ENCODE measurements at regions not wholly inside any gene's neighbourhood (a gene's known extent, or its start where the extent isn't known, plus 50 kb on each side); places are given as distances from the start of the nearest gene placed in this dataset.

DNA sequence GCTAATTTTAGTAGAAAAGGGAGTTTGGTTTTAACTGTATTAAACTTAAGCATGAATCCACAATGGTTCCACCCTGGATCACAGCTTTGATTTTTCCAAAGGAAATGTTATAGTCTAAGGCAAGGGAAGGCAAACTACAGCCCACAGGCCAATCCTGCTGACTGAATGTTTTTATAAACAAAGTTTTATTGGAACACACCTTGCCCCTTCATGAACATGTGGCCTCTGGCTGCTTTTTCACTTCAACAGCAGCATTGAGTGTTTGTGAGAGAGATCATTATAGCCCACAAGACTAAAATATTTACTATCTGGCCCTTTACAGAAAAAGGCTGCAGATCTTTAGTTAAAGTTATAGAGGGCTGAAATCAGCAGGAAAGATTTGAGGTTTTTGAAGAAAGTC lies 198.7 kb downstream of the IRS2 start:
- Histone ChIP-seq H3K4me3 (ENCODE audit: insufficient read depth, low read depth, low read length) (no peak overlapping the region), H3K4ac (ENCODE audit: low read depth, low read length) (no peak overlapping the region), H3K56ac (ENCODE audit: extremely low read depth, insufficient read depth, low read length) (no peak overlapping the region), H2AK5ac (ENCODE audit: low read depth, low read length) (no peak overlapping the region), H4K91ac (ENCODE audit: insufficient read depth, low read depth, low read length) (no peak overlapping the region), H2BK20ac (ENCODE audit: low read depth, low read length) (no peak overlapping the region), H3K79me1 (ENCODE audit: low read depth in 1 of 2, low read length in 2 of 2) (no peaks in the 10 kb centered on the region), H3K9me3 (ENCODE audit: control insufficient read depth, insufficient read depth, low read length) (no peaks in the 10 kb centered on the region), H3K27ac (ENCODE audit: insufficient read depth, low read length) (no peak overlapping the region), H2BK5ac (ENCODE audit: low read depth, low read length, poor library complexity, severe bottlenecking) (no peak overlapping the region), H2AK9ac (replicated peaks; ENCODE audit: low read depth, low read length, poor library complexity) (no peak overlapping the region), H3K18ac (ENCODE audit: low read depth, low read length) (no peak overlapping the region), H3K4me1 (ENCODE audit: control insufficient read depth, insufficient read depth, low read length) (no peaks in the 10 kb centered on the region), H3K4me2 (ENCODE audit: low read depth, low read length) (no peak overlapping the region), H2AFZ (replicated peaks; ENCODE audit: low read length, poor library complexity) (no peak overlapping the region), H3K23ac (ENCODE audit: low read depth, low read length) (no peak overlapping the region), H3K9me1 (ENCODE audit: insufficient read depth, low read length) (no peaks in the 10 kb centered on the region), H2BK15ac (ENCODE audit: low read depth, low read length) (no peak overlapping the region), H4K5ac (ENCODE audit: low read depth, low read length) (no peak overlapping the region), H4K8ac (ENCODE audit: low read depth in 2 of 2, low read length in 2 of 2) (no peak overlapping the region), H3K14ac (replicated peaks; ENCODE audit: low read depth, low read length) (no peak overlapping the region), H4K20me1 (ENCODE audit: insufficient read depth, low read length) (no peaks in the 10 kb centered on the region), H3K27me3 (ENCODE audit: control insufficient read depth, insufficient read depth, low read length) (peaks cover 30% of the 10 kb centered on the region), H3K36me3 (ENCODE audit: control insufficient read depth, insufficient read depth, low read length) (no peaks in the 10 kb centered on the region), H3K9ac (ENCODE audit: low read depth, low read length) (no peak overlapping the region), H2BK120ac (ENCODE audit: low read depth, low read length) (no peak overlapping the region)
- in situ Hi-C loops (cut with MboI; ENCODE audit: low sequenced_read_pairs) (no loop called here), intact Hi-C loops (cut with micrococcal nuclease) (no loop called here), dilution Hi-C loops (cut with HindIII; ENCODE audit: low sequenced_read_pairs, unreplicated experiment) (no loop called here)
- ChIA-PET POLR2A (ENCODE audit: unreplicated experiment) (no interaction called here), CTCF (interaction anchor here (0.6 kb wide), 1 partner anchor 71 kb away, joined by 5 read pairs; no protein-coding TSS in a partner anchor)
- no TSS peak for BruUV-seq (replicated peaks)
- ATAC-seq (ENCODE audit: low read depth) (no peak), DNase-seq (no peak)
- TF ChIP-seq, protein P1, sequence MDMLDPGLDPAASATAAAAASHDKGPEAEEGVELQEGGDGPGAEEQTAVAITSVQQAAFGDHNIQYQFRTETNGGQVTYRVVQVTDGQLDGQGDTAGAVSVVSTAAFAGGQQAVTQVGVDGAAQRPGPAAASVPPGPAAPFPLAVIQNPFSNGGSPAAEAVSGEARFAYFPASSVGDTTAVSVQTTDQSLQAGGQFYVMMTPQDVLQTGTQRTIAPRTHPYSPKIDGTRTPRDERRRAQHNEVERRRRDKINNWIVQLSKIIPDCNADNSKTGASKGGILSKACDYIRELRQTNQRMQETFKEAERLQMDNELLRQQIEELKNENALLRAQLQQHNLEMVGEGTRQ (IDR thresholded peaks at IDR 0.05; ENCODE audit: low read depth, low read length) = no peak
- no peak for TF ChIP-seq RAD21 (IDR thresholded peaks at IDR 0.05; ENCODE audit: low read length)
- no peak for TF ChIP-seq POLR2A (IDR thresholded peaks at IDR 0.05; ENCODE audit: low read depth, low read length)
- TF ChIP-seq SMC3 (IDR thresholded peaks at IDR 0.05; ENCODE audit: low read depth, low read length) = no peak
- no peak for TF ChIP-seq NFE2L2 (IDR thresholded peaks at IDR 0.05; ENCODE audit: low read depth, low read length)
- TF ChIP-seq CHD1 (IDR thresholded peaks at IDR 0.05; ENCODE audit: low read depth, low read length) = no peak
- TF ChIP-seq, protein P2, sequence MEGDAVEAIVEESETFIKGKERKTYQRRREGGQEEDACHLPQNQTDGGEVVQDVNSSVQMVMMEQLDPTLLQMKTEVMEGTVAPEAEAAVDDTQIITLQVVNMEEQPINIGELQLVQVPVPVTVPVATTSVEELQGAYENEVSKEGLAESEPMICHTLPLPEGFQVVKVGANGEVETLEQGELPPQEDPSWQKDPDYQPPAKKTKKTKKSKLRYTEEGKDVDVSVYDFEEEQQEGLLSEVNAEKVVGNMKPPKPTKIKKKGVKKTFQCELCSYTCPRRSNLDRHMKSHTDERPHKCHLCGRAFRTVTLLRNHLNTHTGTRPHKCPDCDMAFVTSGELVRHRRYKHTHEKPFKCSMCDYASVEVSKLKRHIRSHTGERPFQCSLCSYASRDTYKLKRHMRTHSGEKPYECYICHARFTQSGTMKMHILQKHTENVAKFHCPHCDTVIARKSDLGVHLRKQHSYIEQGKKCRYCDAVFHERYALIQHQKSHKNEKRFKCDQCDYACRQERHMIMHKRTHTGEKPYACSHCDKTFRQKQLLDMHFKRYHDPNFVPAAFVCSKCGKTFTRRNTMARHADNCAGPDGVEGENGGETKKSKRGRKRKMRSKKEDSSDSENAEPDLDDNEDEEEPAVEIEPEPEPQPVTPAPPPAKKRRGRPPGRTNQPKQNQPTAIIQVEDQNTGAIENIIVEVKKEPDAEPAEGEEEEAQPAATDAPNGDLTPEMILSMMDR (conservative IDR thresholded peaks at IDR 0.05; ENCODE audit: low read depth, low read length) = no peak
- no peak for TF ChIP-seq RFX5 (IDR thresholded peaks at IDR 0.05; ENCODE audit: low read depth, low read length)
- no peak for TF ChIP-seq FOS (IDR thresholded peaks at IDR 0.05; ENCODE audit: low read depth, low read length)
- TF ChIP-seq, protein P3, sequence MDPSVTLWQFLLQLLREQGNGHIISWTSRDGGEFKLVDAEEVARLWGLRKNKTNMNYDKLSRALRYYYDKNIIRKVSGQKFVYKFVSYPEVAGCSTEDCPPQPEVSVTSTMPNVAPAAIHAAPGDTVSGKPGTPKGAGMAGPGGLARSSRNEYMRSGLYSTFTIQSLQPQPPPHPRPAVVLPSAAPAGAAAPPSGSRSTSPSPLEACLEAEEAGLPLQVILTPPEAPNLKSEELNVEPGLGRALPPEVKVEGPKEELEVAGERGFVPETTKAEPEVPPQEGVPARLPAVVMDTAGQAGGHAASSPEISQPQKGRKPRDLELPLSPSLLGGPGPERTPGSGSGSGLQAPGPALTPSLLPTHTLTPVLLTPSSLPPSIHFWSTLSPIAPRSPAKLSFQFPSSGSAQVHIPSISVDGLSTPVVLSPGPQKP (IDR thresholded peaks at IDR 0.05; ENCODE audit: borderline replicate concordance, low read depth, low read length) = no peak

All from IMR-90 (cell line).